IMR-90 (cell line): ENCODE measurements at regions not wholly inside any gene's neighbourhood (a gene's known extent, or its start where the extent isn't known, plus 50 kb on each side); places are given as distances from the start of the nearest gene placed in this dataset.

Experiments
- ATAC-seq: fragments of 200-7000 bp; cut with Tn5 transposase; 2 replicates; pipeline ENCODE4 v1.9.1; 2020; ENCODE audit warnings: low read depth, mild to moderate bottlenecking, moderate library complexity
- BruUV-seq: library from RNA; stranded (reverse); fragments of 400-500 nt; replicated peaks from 2 replicates; lab custom pipeline; 2021; lab: Mats Ljungman, UMichigan
- CTCF ChIA-PET: fragments of 300-600 bp; formaldehyde crosslinking; extraction: SDS; loops from one replicate; lab custom pipeline; 2021; ENCODE audit warnings: antibody characterized with exemption; lab: Yijun Ruan, JAX
- POLR2A ChIA-PET: fragments of 300-600 bp; sonication (Branson Sonifier 250); formaldehyde crosslinking; loops from one replicate; lab custom pipeline; 2022; ENCODE audit warnings: antibody characterized with exemption; ENCODE audit not compliant: unreplicated experiment; lab: Charles Lee
- DNase-seq: peaks from one replicate; pipeline ENCODE4 v3.0.0; 2013
- H2AFZ ChIP-seq: replicated peaks from 2 replicates; pipeline ENCODE3; 2013; ENCODE audit warnings: low read length, mild to moderate bottlenecking; ENCODE audit not compliant: poor library complexity
- H2AK5ac ChIP-seq: 2 replicates; pipeline ENCODE4 v1.6.1; 2013; ENCODE audit warnings: low read depth, low read length, inconsistent platforms
- H2AK9ac ChIP-seq: replicated peaks from 2 replicates; pipeline ENCODE3; 2013; ENCODE audit warnings: mild to moderate bottlenecking, low read depth, low read length, moderate library complexity; ENCODE audit not compliant: poor library complexity
- H2BK120ac ChIP-seq: 2 replicates; pipeline ENCODE4 v1.6.1; 2013; ENCODE audit warnings: low read depth, low read length, inconsistent platforms
- H2BK15ac ChIP-seq: 3 replicates; pipeline ENCODE4 v1.6.1; 2013; ENCODE audit warnings: low read depth, low read length, inconsistent platforms
- H2BK20ac ChIP-seq: 2 replicates; pipeline ENCODE4 v1.6.1; 2013; ENCODE audit warnings: low read depth, mild to moderate bottlenecking, inconsistent platforms, low read length, moderate library complexity
- H2BK5ac ChIP-seq: 2 replicates; pipeline ENCODE4 v1.6.1; 2013; ENCODE audit warnings: mild to moderate bottlenecking, low read depth, low read length, inconsistent platforms; ENCODE audit not compliant: poor library complexity, severe bottlenecking
- H3K14ac ChIP-seq: replicated peaks from 2 replicates; pipeline ENCODE4 v1.6.1; 2013; ENCODE audit warnings: low read depth, low read length, inconsistent platforms
- H3K18ac ChIP-seq: 2 replicates; pipeline ENCODE4 v1.6.1; 2013; ENCODE audit warnings: low read depth, low read length, control low read depth
- H3K23ac ChIP-seq: 2 replicates; pipeline ENCODE4 v1.6.1; 2013; ENCODE audit warnings: low read depth, low read length, inconsistent platforms
- H3K27ac ChIP-seq: 2 replicates; pipeline ENCODE4 v1.5.1; 2013; ENCODE audit warnings: mild to moderate bottlenecking, control low read depth, low read length; ENCODE audit not compliant: insufficient read depth
- H3K27me3 ChIP-seq: 2 replicates; pipeline ENCODE4 v1.6.1; 2013; ENCODE audit warnings: low read length; ENCODE audit not compliant: control insufficient read depth, insufficient read depth
- H3K36me3 ChIP-seq: 2 replicates; pipeline ENCODE4 v1.6.1; 2013; ENCODE audit warnings: low read length, mixed read lengths; ENCODE audit not compliant: control insufficient read depth, insufficient read depth
- H3K4ac ChIP-seq: 2 replicates; pipeline ENCODE4 v1.6.1; 2013; ENCODE audit warnings: low read depth, low read length, inconsistent platforms
- H3K4me1 ChIP-seq: 2 replicates; pipeline ENCODE4 v1.6.1; 2013; ENCODE audit warnings: low read length, mixed read lengths; ENCODE audit not compliant: control insufficient read depth, insufficient read depth
- H3K4me2 ChIP-seq: 2 replicates; pipeline ENCODE4 v1.6.1; 2013; ENCODE audit warnings: low read depth, mild to moderate bottlenecking, control low read depth, low read length, moderate library complexity
- H3K4me3 ChIP-seq: 2 replicates; pipeline ENCODE4 v1.5.1; 2013; ENCODE audit warnings: low read depth, mild to moderate bottlenecking, control low read depth, low read length, moderate library complexity; ENCODE audit not compliant: insufficient read depth
- H3K56ac ChIP-seq: 2 replicates; pipeline ENCODE4 v1.6.1; 2013; ENCODE audit warnings: low read length, inconsistent platforms; ENCODE audit not compliant: insufficient read depth; ENCODE audit errors: extremely low read depth
- H3K79me1 ChIP-seq, 2 experiments: 2 replicates each; pipeline ENCODE4 v1.6.1; 2013; ENCODE audit warnings: low read length in 2 of 2, inconsistent platforms in 1 of 2, low read depth in 1 of 2
- H3K9ac ChIP-seq: 2 replicates; pipeline ENCODE4 v1.6.1; 2013; ENCODE audit warnings: low read depth, low read length, control low read depth
- H3K9me1 ChIP-seq: 2 replicates; pipeline ENCODE4 v1.6.1; 2013; ENCODE audit warnings: low read length, inconsistent platforms; ENCODE audit not compliant: insufficient read depth
- H3K9me3 ChIP-seq: 2 replicates; pipeline ENCODE4 v1.6.1; 2013; ENCODE audit warnings: low read length; ENCODE audit not compliant: control insufficient read depth, insufficient read depth
- H4K20me1 ChIP-seq: 2 replicates; pipeline ENCODE4 v1.6.1; 2013; ENCODE audit warnings: low read length, inconsistent platforms; ENCODE audit not compliant: insufficient read depth
- H4K5ac ChIP-seq: 2 replicates; pipeline ENCODE4 v1.6.1; 2013; ENCODE audit warnings: mild to moderate bottlenecking, low read depth, low read length, control low read depth
- H4K8ac ChIP-seq, 2 experiments: 2 replicates each; pipeline ENCODE4 v1.6.1; 2013; ENCODE audit warnings: low read depth in 2 of 2, low read length in 2 of 2, control low read depth in 1 of 2, inconsistent platforms in 1 of 2
- H4K91ac ChIP-seq: 2 replicates; pipeline ENCODE4 v1.6.1; 2013; ENCODE audit warnings: low read depth, low read length, inconsistent platforms; ENCODE audit not compliant: insufficient read depth
- CEBPB ChIP-seq: IDR thresholded peaks from 2 replicates; pipeline ENCODE4 v1.6.1; 2012; ENCODE audit warnings: low read depth, low read length, improper control_type of control experiment
- CHD1 ChIP-seq: IDR thresholded peaks from 2 replicates; pipeline ENCODE4 v1.6.1; 2012; ENCODE audit warnings: low read depth, low read length, improper control_type of control experiment
- MAFK ChIP-seq: IDR thresholded peaks from 2 replicates; pipeline ENCODE4 v1.6.1; 2012; ENCODE audit warnings: low read depth, low read length, improper control_type of control experiment
- MAZ ChIP-seq: IDR thresholded peaks from 2 replicates; pipeline ENCODE4 v1.6.1; 2012; ENCODE audit warnings: low read depth, mild to moderate bottlenecking, low read length, improper control_type of control experiment, moderate library complexity, borderline replicate concordance
- MXI1 ChIP-seq: IDR thresholded peaks from 2 replicates; pipeline ENCODE4 v1.6.1; 2012; ENCODE audit warnings: low read depth, mild to moderate bottlenecking, low read length, moderate library complexity, borderline replicate concordance
- NFE2L2 ChIP-seq: fragments of 150-350 bp; IDR thresholded peaks from 2 replicates; pipeline ENCODE4 v1.6.1; 2016; ENCODE audit warnings: low read depth, mild to moderate bottlenecking, low read length
- RAD21 ChIP-seq: IDR thresholded peaks from 2 replicates; pipeline ENCODE4 v1.6.1; 2012; ENCODE audit warnings: low read length, improper control_type of control experiment
- RCOR1 ChIP-seq: IDR thresholded peaks from 2 replicates; pipeline ENCODE4 v1.6.1; 2012; ENCODE audit warnings: mild to moderate bottlenecking, low read length, improper control_type of control experiment; ENCODE audit not compliant: insufficient replicate concordance
- RFX5 ChIP-seq: IDR thresholded peaks from 2 replicates; pipeline ENCODE4 v1.8.0; 2012; ENCODE audit warnings: low read depth, mild to moderate bottlenecking, low read length, moderate library complexity
- SMC3 ChIP-seq: fragments of 150-350 bp; IDR thresholded peaks from 2 replicates; pipeline ENCODE4 v1.6.1; 2016; ENCODE audit warnings: low read depth, mild to moderate bottlenecking, antibody characterized with exemption, low read length, moderate library complexity
- WGBS, 2 experiments: methylation state at CpG; one replicate each; pipeline versions ENCODE4 v1.1.5 to v1.1.7; 2013; ENCODE audit warnings: missing lambda C conversion rate in 2 of 2; ENCODE audit not compliant: insufficient read length in 1 of 2; ENCODE audit errors: extremely low coverage in 2 of 2; 5-methylcytosine and 5-hydroxymethylcytosine counted together
- dilution Hi-C: fragments of 300-500 bp; cut with HindIII; formaldehyde crosslinking; loops from one replicate; pipeline ENCODE4 v1.14.3; 2018; ENCODE audit warnings: low sequenced_read_pairs; ENCODE audit not compliant: unreplicated experiment
- in situ Hi-C: fragments of 300-500 bp; cut with MboI; formaldehyde crosslinking; loops from 3 replicates; pipeline ENCODE4 v1.14.3; 2019; ENCODE audit warnings: low sequenced_read_pairs, inconsistent platforms, mixed read lengths
- intact Hi-C: fragments of 100-400 bp; cut with micrococcal nuclease; formaldehyde crosslinking; loops from 2 replicates; pipeline ENCODE4 v1.10.0; 2022
- TF ChIP-seq, protein P1 (sequence below): conservative IDR thresholded peaks from 2 replicates; pipeline ENCODE4 v1.5.1; 2012; ENCODE audit warnings: mild to moderate bottlenecking, low read depth, low read length, improper control_type of control experiment
- TF ChIP-seq, protein P2 (sequence below): fragments of 150-350 bp; IDR thresholded peaks from 2 replicates; pipeline ENCODE4 v1.6.1; 2017; ENCODE audit warnings: mild to moderate bottlenecking, antibody characterized with exemption, low read length, low read depth
- TF ChIP-seq, protein P3 (sequence below): fragments of 150-350 bp; IDR thresholded peaks from 2 replicates; pipeline ENCODE4 v1.6.1; 2016; ENCODE audit warnings: low read depth, mild to moderate bottlenecking, low read length, moderate library complexity, borderline replicate concordance

DNA sequence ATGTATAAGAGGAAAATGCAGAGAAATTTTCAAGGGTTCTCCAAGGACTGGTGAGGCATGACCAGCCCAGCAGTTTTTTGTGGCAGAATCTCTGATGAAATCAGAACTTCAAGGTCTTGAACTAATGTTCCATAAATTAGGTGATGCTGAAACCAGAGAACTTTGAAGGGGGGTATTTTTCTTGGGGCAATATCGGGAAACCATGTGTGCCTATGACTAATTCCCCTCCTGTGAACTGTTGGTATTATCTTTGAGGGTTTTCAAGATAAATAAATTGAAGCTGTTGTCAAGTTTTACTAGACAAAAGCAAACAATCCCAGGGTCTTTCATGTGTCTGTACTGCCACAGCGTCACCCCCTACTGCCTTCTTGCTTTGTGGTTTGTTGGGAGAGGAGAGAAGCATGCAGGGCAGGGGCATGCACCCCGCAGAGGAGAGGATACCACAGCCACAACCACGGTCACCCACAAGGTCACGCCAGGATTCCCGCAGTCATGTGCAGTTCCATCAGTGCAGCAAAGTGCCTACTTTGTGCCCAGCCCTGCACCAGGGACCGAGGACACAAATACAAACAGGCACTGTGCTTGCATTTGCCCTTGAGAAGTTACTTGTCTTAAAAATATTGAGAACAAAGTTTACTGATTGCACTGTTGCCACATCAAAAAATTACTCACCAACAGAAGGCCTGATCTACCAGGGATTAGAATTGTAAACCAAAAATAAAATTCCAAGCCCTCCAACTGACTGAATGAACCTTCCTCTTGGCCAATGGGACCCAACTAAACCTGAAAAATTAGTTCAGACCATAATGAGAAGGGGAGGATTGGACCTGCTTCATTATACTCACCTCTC is 413.3 kb upstream of the TRIB2 start:
- CTCF ChIA-PET, result interaction anchor here (2.0 kb wide), 1 partner anchor 10 kb away, joined by 4 read pairs; no protein-coding TSS in a partner anchor
- H2AK9ac ChIP-seq, result peak overlapping the region; percentile 31
- DNase-seq, result peak; percentile 83
- no peak for TF ChIP-seq SMC3
- no peak for TF ChIP-seq CHD1
- TF ChIP-seq MAZ, result no peak
- TF ChIP-seq, protein P1, sequence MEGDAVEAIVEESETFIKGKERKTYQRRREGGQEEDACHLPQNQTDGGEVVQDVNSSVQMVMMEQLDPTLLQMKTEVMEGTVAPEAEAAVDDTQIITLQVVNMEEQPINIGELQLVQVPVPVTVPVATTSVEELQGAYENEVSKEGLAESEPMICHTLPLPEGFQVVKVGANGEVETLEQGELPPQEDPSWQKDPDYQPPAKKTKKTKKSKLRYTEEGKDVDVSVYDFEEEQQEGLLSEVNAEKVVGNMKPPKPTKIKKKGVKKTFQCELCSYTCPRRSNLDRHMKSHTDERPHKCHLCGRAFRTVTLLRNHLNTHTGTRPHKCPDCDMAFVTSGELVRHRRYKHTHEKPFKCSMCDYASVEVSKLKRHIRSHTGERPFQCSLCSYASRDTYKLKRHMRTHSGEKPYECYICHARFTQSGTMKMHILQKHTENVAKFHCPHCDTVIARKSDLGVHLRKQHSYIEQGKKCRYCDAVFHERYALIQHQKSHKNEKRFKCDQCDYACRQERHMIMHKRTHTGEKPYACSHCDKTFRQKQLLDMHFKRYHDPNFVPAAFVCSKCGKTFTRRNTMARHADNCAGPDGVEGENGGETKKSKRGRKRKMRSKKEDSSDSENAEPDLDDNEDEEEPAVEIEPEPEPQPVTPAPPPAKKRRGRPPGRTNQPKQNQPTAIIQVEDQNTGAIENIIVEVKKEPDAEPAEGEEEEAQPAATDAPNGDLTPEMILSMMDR, result no peak
- TF ChIP-seq RCOR1, result peak; percentile 32
- no peak for TF ChIP-seq NFE2L2
- no peak; the same call in 1 of the 2 replicates for TF ChIP-seq RAD21
- TF ChIP-seq, protein P2, sequence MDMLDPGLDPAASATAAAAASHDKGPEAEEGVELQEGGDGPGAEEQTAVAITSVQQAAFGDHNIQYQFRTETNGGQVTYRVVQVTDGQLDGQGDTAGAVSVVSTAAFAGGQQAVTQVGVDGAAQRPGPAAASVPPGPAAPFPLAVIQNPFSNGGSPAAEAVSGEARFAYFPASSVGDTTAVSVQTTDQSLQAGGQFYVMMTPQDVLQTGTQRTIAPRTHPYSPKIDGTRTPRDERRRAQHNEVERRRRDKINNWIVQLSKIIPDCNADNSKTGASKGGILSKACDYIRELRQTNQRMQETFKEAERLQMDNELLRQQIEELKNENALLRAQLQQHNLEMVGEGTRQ, result peak; percentile 59; the same call in 1 of the 2 replicates
- TF ChIP-seq MAFK, result no peak
- TF ChIP-seq MXI1, result 0 out of 2 replicates have a peak, but pooled peaks have one; percentile 5
- TF ChIP-seq, protein P3, sequence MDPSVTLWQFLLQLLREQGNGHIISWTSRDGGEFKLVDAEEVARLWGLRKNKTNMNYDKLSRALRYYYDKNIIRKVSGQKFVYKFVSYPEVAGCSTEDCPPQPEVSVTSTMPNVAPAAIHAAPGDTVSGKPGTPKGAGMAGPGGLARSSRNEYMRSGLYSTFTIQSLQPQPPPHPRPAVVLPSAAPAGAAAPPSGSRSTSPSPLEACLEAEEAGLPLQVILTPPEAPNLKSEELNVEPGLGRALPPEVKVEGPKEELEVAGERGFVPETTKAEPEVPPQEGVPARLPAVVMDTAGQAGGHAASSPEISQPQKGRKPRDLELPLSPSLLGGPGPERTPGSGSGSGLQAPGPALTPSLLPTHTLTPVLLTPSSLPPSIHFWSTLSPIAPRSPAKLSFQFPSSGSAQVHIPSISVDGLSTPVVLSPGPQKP, result no peak
- TF ChIP-seq CEBPB, result peak; percentile 80; the same call in 1 of the 2 replicates
- TF ChIP-seq RFX5, result no peak

More for the DNA sequence above, 413.3 kb upstream of the TRIB2 start:
- H3K79me1 ChIP-seq, result no peaks in the 10 kb centered on the region
- in situ Hi-C loops, result no loop called here
- ATAC-seq, result peak; percentile 69
- no peak overlapping the region for H3K14ac ChIP-seq
- no peak overlapping the region for H3K9ac ChIP-seq
- peak overlapping the region; percentile 58; the same call in 1 of the 2 replicates for H3K4me2 ChIP-seq
- H4K5ac ChIP-seq, result no peak overlapping the region; the same call in 1 of the 2 replicates
- no peak overlapping the region for H2BK15ac ChIP-seq
- H3K4ac ChIP-seq, result no peak overlapping the region
- peak overlapping the region; percentile 38 for H3K18ac ChIP-seq
- peak overlapping the region; percentile 4 for H2AFZ ChIP-seq
- H2BK20ac ChIP-seq, result no peak overlapping the region; the same call in 1 of the 2 replicates
- dilution Hi-C loops, result no loop called here
- no peak overlapping the region for H4K8ac ChIP-seq
- BruUV-seq, result no TSS peak
- 0 out of 2 replicates have a peak, but pooled peaks cover 2% of the 10 kb centered on the region for H3K9me1 ChIP-seq
- peaks cover 15% of the 10 kb centered on the region for H3K4me1 ChIP-seq
- 0 out of 2 replicates have a peak overlapping the region, but pooled peaks have one; percentile 16 for H2BK120ac ChIP-seq
- no peaks in the 10 kb centered on the region for H3K27me3 ChIP-seq
- H4K20me1 ChIP-seq, result no peaks in the 10 kb centered on the region
- H3K23ac ChIP-seq, result no peak overlapping the region
- H3K4me3 ChIP-seq, result no peak overlapping the region
- H2AK5ac ChIP-seq, result peak overlapping the region; percentile 29; the same call in 1 of the 2 replicates
- no peaks in the 10 kb centered on the region for H3K36me3 ChIP-seq
- H3K27ac ChIP-seq, result peak overlapping the region; percentile 53
- peak overlapping the region; percentile 14 for H2BK5ac ChIP-seq
- POLR2A ChIA-PET, result no interaction called here
- intact Hi-C loops, result loop anchor here (5.0 to 10.0 kb wide), 3 partner anchors 249 to 704 kb away; partner anchors contain the start of gene TRIB2
- no peaks in the 10 kb centered on the region for H3K9me3 ChIP-seq
- H3K56ac ChIP-seq, result no peak overlapping the region
- peak overlapping the region; percentile 4; the same call in 1 of the 2 replicates for H4K91ac ChIP-seq
- WGBS, 2 experiments, result no CpG with 5 or more reads among the region's 7 CpGs
